Liver (tissue), 8 donors: ENCODE measurements at regions not wholly inside any gene's neighbourhood (a gene's known extent, or its start where the extent isn't known, plus 50 kb on each side); places are given as distances from the start of the nearest gene placed in this dataset.

Experiments
- DNase-seq: peaks from one replicate; pipeline ENCODE4 v3.0.0-alpha.2; 2017; ENCODE audit warnings: low spot score
- H3K27ac ChIP-seq, 2 donors: one replicate each; pipeline ENCODE4 v1.7.0; 2013; ENCODE audit warnings: inconsistent platforms in 2 of 2, low read length in 2 of 2, control low read depth in 1 of 2, low read depth in 1 of 2, mild to moderate bottlenecking in 1 of 2
- H3K27me3 ChIP-seq, 4 donors: one replicate each; pipeline versions ENCODE4 v1.6.1 to v1.7.0; 2013; ENCODE audit warnings: low read length in 3 of 4, inconsistent platforms in 1 of 4, mild to moderate bottlenecking in 1 of 4, moderate library complexity in 1 of 4; ENCODE audit not compliant: control insufficient read depth in 4 of 4, insufficient read depth in 4 of 4
- H3K36me3 ChIP-seq, 4 donors: one replicate each; pipeline versions ENCODE4 v1.6.1 to v1.7.0; 2013; ENCODE audit warnings: low read length in 3 of 4, mild to moderate bottlenecking in 3 of 4, low read depth in 1 of 4, moderate library complexity in 1 of 4; ENCODE audit not compliant: control insufficient read depth in 4 of 4, insufficient read depth in 3 of 4
- H3K4me1 ChIP-seq, 4 donors: one replicate each; pipeline versions ENCODE4 v1.6.1 to v1.7.0; 2013; ENCODE audit warnings: low read length in 3 of 4, mild to moderate bottlenecking in 3 of 4, moderate library complexity in 1 of 4; ENCODE audit not compliant: control insufficient read depth in 4 of 4, insufficient read depth in 4 of 4
- H3K4me3 ChIP-seq, 3 donors: one replicate each; pipeline versions ENCODE4 v1.6.1 to v1.7.0; 2013; ENCODE audit warnings: low read length in 3 of 3, control low read depth in 1 of 3, low read depth in 1 of 3, mild to moderate bottlenecking in 1 of 3
- H3K9ac ChIP-seq, 2 donors: one replicate each; pipeline ENCODE4 v1.7.0; 2013; ENCODE audit warnings: low read length in 2 of 2, mild to moderate bottlenecking in 2 of 2, moderate library complexity in 2 of 2, control low read depth in 1 of 2, low read depth in 1 of 2
- H3K9me3 ChIP-seq, 4 donors: one replicate each; pipeline versions ENCODE4 v1.6.1 to v1.7.0; 2013; ENCODE audit warnings: low read length in 3 of 4; ENCODE audit not compliant: control insufficient read depth in 4 of 4
- EGR1 ChIP-seq, 2 donors: IDR thresholded peaks; 2 replicates each; pipeline ENCODE4 v1.6.1; 2016 to 2018; ENCODE audit warnings: antibody characterized with exemption in 2 of 2, low read depth in 2 of 2
- FOXA1 ChIP-seq: IDR thresholded peaks from 2 replicates; pipeline ENCODE4 v1.6.1; 2016; ENCODE audit warnings: antibody characterized with exemption
- FOXA2 ChIP-seq: IDR thresholded peaks from 2 replicates; pipeline ENCODE4 v1.6.1; 2016; ENCODE audit warnings: antibody characterized with exemption
- GABPA ChIP-seq, 2 donors: IDR thresholded peaks in 1 of 2; conservative IDR thresholded peaks in 1 of 2; 2 replicates each; pipeline ENCODE4 v1.6.1; 2016; ENCODE audit warnings: antibody characterized with exemption in 2 of 2, mild to moderate bottlenecking in 1 of 2, moderate library complexity in 1 of 2
- HNF4A ChIP-seq, 2 donors: conservative IDR thresholded peaks; 2 replicates each; pipeline ENCODE4 v1.6.1; 2016; ENCODE audit warnings: antibody characterized with exemption in 2 of 2, mild to moderate bottlenecking in 2 of 2
- HNF4G ChIP-seq: IDR thresholded peaks from 2 replicates; pipeline ENCODE4 v1.6.1; 2016; ENCODE audit warnings: antibody characterized with exemption
- JUND ChIP-seq, 2 donors: IDR thresholded peaks; 2 replicates each; pipeline ENCODE4 v1.6.1; 2016; ENCODE audit warnings: antibody characterized with exemption in 2 of 2
- RAD21 ChIP-seq, 2 donors: IDR thresholded peaks; 2 replicates each; pipeline ENCODE4 v1.6.1; 2016; ENCODE audit warnings: antibody characterized with exemption in 2 of 2, mild to moderate bottlenecking in 2 of 2
- RXRA ChIP-seq, 2 donors: IDR thresholded peaks; 2 replicates each; pipeline ENCODE4 v1.6.1; 2017 to 2018; ENCODE audit warnings: antibody characterized with exemption in 2 of 2, mild to moderate bottlenecking in 1 of 2
- SP1 ChIP-seq: IDR thresholded peaks from 2 replicates; pipeline ENCODE4 v1.6.1; 2018; ENCODE audit warnings: antibody characterized with exemption, mild to moderate bottlenecking
- TAF1 ChIP-seq: conservative IDR thresholded peaks from 2 replicates; pipeline ENCODE4 v1.6.1; 2016; ENCODE audit warnings: antibody characterized with exemption, mild to moderate bottlenecking
- YY1 ChIP-seq: IDR thresholded peaks from 2 replicates; pipeline ENCODE4 v1.6.1; 2016; ENCODE audit warnings: antibody characterized with exemption, mild to moderate bottlenecking
- WGBS: extraction: QIAGEN DNeasy Blood & Tissue Kit; methylation state at CpG from one replicate; pipeline ENCODE4 v1.1.7; 2013; 5-methylcytosine and 5-hydroxymethylcytosine counted together
- TF ChIP-seq, protein P1 (sequence below): IDR thresholded peaks from 2 replicates; pipeline ENCODE4 v1.6.1; 2016; ENCODE audit warnings: antibody characterized with exemption
- TF ChIP-seq, protein P2 (sequence below): IDR thresholded peaks from 2 replicates; pipeline ENCODE4 v1.6.1; 2016; ENCODE audit warnings: antibody characterized with exemption, mild to moderate bottlenecking
- TF ChIP-seq, protein P3 (sequence below): fragments of 150-350 bp; IDR thresholded peaks from 2 replicates; pipeline ENCODE4 v1.5.1; 2017; ENCODE audit warnings: improper control_type of control experiment, low read depth, low read length; ENCODE audit not compliant: missing input control
- TF ChIP-seq, protein P4 (sequence below): IDR thresholded peaks from 2 replicates; pipeline ENCODE4 v1.6.1; 2016; ENCODE audit warnings: antibody characterized with exemption
- donor health status: healthy.
- donor health status: healthy.
- donor health status: healthy.
- donor health status: healthy.
- donor health status: healthy.

DNA sequence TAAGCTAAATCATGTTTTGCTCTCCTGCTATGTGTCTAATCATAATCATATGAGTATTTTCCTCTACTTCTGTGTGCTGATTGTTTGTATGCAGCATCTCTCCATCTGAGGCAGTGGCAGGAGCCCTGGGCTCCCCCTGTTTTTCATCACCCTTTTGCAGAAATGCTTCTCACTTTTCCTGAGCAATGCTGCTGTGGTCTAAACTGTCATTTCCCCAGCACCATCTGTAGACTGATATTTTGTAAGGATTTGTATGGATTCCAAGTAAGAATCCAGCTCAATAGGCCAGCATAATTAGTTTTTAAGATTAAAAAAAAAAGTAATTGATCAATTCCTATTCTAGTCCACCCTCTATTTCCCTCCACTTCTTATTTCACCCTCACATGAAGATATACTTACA, 257.0 kb upstream of the CPHXL start:
- Histone ChIP-seq H3K36me3 (no peaks in the 10 kb centered on the region), H3K4me3 (no peak overlapping the region), H3K27ac (no peak overlapping the region), H3K4me1 (no peaks in the 10 kb centered on the region), H3K9ac (no peak overlapping the region), H3K27me3 (no peaks in the 10 kb centered on the region), H3K9me3 (no peaks in the 10 kb centered on the region)
- no peak for TF ChIP-seq RXRA (IDR thresholded peaks at IDR 0.05)
- TF ChIP-seq FOXA2: no peak
- TF ChIP-seq HNF4A (conservative IDR thresholded peaks at IDR 0.05): no peak
- TF ChIP-seq, protein P1, sequence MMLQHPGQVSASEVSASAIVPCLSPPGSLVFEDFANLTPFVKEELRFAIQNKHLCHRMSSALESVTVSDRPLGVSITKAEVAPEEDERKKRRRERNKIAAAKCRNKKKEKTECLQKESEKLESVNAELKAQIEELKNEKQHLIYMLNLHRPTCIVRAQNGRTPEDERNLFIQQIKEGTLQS: no peak
- no peak for TF ChIP-seq JUND (IDR thresholded peaks at IDR 0.05)
- no peak for TF ChIP-seq EGR1 (IDR thresholded peaks at IDR 0.05; ENCODE audit: low read depth in 2 of 2)
- TF ChIP-seq RAD21 (IDR thresholded peaks at IDR 0.05): no peak
- no peak for TF ChIP-seq GABPA (IDR thresholded peaks at IDR 0.05 in 1 of 2, conservative IDR thresholded peaks at IDR 0.05 in 1 of 2)
- TF ChIP-seq TAF1: no peak
- TF ChIP-seq, protein P2, sequence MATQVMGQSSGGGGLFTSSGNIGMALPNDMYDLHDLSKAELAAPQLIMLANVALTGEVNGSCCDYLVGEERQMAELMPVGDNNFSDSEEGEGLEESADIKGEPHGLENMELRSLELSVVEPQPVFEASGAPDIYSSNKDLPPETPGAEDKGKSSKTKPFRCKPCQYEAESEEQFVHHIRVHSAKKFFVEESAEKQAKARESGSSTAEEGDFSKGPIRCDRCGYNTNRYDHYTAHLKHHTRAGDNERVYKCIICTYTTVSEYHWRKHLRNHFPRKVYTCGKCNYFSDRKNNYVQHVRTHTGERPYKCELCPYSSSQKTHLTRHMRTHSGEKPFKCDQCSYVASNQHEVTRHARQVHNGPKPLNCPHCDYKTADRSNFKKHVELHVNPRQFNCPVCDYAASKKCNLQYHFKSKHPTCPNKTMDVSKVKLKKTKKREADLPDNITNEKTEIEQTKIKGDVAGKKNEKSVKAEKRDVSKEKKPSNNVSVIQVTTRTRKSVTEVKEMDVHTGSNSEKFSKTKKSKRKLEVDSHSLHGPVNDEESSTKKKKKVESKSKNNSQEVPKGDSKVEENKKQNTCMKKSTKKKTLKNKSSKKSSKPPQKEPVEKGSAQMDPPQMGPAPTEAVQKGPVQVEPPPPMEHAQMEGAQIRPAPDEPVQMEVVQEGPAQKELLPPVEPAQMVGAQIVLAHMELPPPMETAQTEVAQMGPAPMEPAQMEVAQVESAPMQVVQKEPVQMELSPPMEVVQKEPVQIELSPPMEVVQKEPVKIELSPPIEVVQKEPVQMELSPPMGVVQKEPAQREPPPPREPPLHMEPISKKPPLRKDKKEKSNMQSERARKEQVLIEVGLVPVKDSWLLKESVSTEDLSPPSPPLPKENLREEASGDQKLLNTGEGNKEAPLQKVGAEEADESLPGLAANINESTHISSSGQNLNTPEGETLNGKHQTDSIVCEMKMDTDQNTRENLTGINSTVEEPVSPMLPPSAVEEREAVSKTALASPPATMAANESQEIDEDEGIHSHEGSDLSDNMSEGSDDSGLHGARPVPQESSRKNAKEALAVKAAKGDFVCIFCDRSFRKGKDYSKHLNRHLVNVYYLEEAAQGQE: no peak
- TF ChIP-seq, protein P3, sequence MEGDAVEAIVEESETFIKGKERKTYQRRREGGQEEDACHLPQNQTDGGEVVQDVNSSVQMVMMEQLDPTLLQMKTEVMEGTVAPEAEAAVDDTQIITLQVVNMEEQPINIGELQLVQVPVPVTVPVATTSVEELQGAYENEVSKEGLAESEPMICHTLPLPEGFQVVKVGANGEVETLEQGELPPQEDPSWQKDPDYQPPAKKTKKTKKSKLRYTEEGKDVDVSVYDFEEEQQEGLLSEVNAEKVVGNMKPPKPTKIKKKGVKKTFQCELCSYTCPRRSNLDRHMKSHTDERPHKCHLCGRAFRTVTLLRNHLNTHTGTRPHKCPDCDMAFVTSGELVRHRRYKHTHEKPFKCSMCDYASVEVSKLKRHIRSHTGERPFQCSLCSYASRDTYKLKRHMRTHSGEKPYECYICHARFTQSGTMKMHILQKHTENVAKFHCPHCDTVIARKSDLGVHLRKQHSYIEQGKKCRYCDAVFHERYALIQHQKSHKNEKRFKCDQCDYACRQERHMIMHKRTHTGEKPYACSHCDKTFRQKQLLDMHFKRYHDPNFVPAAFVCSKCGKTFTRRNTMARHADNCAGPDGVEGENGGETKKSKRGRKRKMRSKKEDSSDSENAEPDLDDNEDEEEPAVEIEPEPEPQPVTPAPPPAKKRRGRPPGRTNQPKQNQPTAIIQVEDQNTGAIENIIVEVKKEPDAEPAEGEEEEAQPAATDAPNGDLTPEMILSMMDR: no peak
- no peak for TF ChIP-seq YY1
- no peak for DNase-seq

DNA sequence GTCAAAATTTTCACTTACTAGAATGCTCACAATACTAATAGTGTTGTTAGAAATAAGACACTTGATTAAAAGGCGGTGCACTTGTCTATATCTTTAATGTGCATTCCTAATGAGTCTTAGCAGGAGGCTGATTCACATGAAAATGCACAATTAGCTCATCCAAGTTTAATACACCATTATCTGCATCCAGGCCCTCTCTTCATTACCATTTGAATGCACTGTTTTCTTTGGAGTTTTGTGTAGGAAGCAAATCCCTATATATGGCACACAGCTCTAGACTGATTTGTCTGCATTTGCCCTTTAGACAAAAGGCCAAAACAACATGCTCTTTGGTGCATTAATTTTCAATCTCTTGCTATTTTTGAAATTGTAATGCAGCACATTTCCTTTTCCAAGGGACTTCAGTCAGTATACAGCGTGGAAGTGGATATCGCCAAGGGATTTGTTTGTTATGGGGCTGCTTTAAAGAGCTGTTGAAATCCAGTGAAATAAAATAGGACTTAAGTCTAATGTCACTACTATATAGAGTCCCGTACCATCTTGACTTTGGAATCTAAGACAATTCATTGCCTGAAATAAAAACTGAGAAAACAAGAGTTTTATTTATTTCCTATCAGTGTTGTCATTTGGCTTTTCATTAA, 257.6 kb upstream of the CPHXL start:
- Histone ChIP-seq H3K4me3 (no peak overlapping the region), H3K9ac (no peak overlapping the region), H3K36me3 (no peaks in the 10 kb centered on the region), H3K27me3 (no peaks in the 10 kb centered on the region), H3K9me3 (no peaks in the 10 kb centered on the region), H3K27ac (no peak overlapping the region), H3K4me1 (no peaks in the 10 kb centered on the region)
- WGBS: 70% methylated on average over 4 of the region's 4 CpGs
- DNase-seq: no peak
- TF ChIP-seq FOXA2 (no peak), GABPA (IDR thresholded peaks at IDR 0.05 in 1 of 2, conservative IDR thresholded peaks at IDR 0.05 in 1 of 2) (no peak), FOXA1 (no peak), RAD21 (IDR thresholded peaks at IDR 0.05) (no peak), JUND (IDR thresholded peaks at IDR 0.05) (no peak), EGR1 (IDR thresholded peaks at IDR 0.05; ENCODE audit: low read depth in 2 of 2) (no peak), HNF4G (no peak), TAF1 (no peak), SP1 (no peak)
- TF ChIP-seq, protein P4, sequence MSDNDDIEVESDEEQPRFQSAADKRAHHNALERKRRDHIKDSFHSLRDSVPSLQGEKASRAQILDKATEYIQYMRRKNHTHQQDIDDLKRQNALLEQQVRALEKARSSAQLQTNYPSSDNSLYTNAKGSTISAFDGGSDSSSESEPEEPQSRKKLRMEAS: no peak
- TF ChIP-seq, protein P2: no peak
